ENCODE measurements at regions not wholly inside any gene's neighbourhood (a gene's known extent, or its start where the extent isn't known, plus 50 kb on each side); places are given as distances from the start of the nearest gene placed in this dataset.

DNA sequence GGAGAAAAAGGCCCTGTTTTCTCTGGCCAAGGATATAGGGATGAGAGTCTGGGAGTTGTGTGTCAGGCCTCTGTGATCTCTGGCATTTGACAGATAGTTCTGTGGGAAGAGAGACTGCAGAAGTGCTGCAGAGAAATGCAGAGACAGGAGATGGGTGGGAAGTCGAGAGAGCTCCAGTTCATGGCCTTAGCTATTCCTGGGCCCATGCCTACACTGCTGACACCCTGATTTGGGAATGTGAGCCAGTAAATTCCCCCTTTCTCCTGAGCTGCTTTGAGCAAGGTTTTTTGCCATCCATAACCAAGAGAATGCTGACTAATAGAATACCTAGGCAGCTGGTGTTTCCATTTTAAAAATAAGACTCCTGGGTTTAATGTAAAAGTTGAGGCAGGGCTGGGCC is 59.3 kb downstream of the EBLN2 start:
- TF ChIP-seq SP1 (IDR thresholded peaks at IDR 0.05) (no peak), HNF4G (IDR thresholded peaks at IDR 0.05) (no peak), RAD21 (IDR thresholded peaks at IDR 0.05) (no peak), NR2F2 (IDR thresholded peaks at IDR 0.05) (no peak), GABPA (IDR thresholded peaks at IDR 0.05 in 1 of 2, conservative IDR thresholded peaks at IDR 0.05 in 1 of 2) (no peak), TAF1 (conservative IDR thresholded peaks at IDR 0.05) (no peak), RXRA (IDR thresholded peaks at IDR 0.05) (no peak), CTCF (IDR thresholded peaks at IDR 0.05; ENCODE audit: low read depth, low read length, missing input control) (no peak)
- TF ChIP-seq, protein P1, sequence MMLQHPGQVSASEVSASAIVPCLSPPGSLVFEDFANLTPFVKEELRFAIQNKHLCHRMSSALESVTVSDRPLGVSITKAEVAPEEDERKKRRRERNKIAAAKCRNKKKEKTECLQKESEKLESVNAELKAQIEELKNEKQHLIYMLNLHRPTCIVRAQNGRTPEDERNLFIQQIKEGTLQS (IDR thresholded peaks at IDR 0.05), result no peak
- TF ChIP-seq, protein P2, sequence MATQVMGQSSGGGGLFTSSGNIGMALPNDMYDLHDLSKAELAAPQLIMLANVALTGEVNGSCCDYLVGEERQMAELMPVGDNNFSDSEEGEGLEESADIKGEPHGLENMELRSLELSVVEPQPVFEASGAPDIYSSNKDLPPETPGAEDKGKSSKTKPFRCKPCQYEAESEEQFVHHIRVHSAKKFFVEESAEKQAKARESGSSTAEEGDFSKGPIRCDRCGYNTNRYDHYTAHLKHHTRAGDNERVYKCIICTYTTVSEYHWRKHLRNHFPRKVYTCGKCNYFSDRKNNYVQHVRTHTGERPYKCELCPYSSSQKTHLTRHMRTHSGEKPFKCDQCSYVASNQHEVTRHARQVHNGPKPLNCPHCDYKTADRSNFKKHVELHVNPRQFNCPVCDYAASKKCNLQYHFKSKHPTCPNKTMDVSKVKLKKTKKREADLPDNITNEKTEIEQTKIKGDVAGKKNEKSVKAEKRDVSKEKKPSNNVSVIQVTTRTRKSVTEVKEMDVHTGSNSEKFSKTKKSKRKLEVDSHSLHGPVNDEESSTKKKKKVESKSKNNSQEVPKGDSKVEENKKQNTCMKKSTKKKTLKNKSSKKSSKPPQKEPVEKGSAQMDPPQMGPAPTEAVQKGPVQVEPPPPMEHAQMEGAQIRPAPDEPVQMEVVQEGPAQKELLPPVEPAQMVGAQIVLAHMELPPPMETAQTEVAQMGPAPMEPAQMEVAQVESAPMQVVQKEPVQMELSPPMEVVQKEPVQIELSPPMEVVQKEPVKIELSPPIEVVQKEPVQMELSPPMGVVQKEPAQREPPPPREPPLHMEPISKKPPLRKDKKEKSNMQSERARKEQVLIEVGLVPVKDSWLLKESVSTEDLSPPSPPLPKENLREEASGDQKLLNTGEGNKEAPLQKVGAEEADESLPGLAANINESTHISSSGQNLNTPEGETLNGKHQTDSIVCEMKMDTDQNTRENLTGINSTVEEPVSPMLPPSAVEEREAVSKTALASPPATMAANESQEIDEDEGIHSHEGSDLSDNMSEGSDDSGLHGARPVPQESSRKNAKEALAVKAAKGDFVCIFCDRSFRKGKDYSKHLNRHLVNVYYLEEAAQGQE (IDR thresholded peaks at IDR 0.05), result no peak
- TF ChIP-seq, protein P3, sequence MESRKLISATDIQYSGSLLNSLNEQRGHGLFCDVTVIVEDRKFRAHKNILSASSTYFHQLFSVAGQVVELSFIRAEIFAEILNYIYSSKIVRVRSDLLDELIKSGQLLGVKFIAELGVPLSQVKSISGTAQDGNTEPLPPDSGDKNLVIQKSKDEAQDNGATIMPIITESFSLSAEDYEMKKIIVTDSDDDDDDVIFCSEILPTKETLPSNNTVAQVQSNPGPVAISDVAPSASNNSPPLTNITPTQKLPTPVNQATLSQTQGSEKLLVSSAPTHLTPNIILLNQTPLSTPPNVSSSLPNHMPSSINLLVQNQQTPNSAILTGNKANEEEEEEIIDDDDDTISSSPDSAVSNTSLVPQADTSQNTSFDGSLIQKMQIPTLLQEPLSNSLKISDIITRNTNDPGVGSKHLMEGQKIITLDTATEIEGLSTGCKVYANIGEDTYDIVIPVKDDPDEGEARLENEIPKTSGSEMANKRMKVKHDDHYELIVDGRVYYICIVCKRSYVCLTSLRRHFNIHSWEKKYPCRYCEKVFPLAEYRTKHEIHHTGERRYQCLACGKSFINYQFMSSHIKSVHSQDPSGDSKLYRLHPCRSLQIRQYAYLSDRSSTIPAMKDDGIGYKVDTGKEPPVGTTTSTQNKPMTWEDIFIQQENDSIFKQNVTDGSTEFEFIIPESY (IDR thresholded peaks at IDR 0.05), result no peak
- Histone ChIP-seq H3K4me1 (ENCODE audit: control insufficient read depth in 4 of 4, insufficient read depth in 4 of 4, low read length in 3 of 4) (no peaks in the 10 kb centered on the region), H3K9me3 (ENCODE audit: control insufficient read depth in 4 of 4, low read length in 3 of 4) (no peaks in the 10 kb centered on the region), H3K36me3 (ENCODE audit: control insufficient read depth in 4 of 4, insufficient read depth in 3 of 4, low read depth in 1 of 4, low read length in 3 of 4) (no peaks in the 10 kb centered on the region), H3K27ac (ENCODE audit: low read depth in 1 of 2, low read length in 2 of 2) (no peak overlapping the region), H3K4me3 (ENCODE audit: low read depth in 1 of 3, low read length in 3 of 3) (no peak overlapping the region), H3K9ac (ENCODE audit: low read depth in 1 of 2, low read length in 2 of 2) (no peak overlapping the region), H3K27me3 (ENCODE audit: control insufficient read depth in 4 of 4, insufficient read depth in 4 of 4, low read length in 3 of 4) (no peaks in the 10 kb centered on the region)
- DNase-seq (ENCODE audit: low spot score), result no peak
- 80% methylated on average over 1 of the region's 1 CpG for WGBS

- WGBS, result 86% methylated on average over 2 of the region's 2 CpGs
- no peak overlapping the region for H3K9ac ChIP-seq (ENCODE audit: low read depth in 1 of 2, low read length in 2 of 2)
- H3K27me3 ChIP-seq (ENCODE audit: control insufficient read depth in 4 of 4, insufficient read depth in 4 of 4, low read length in 3 of 4), result no peaks in the 10 kb centered on the region
- DNase-seq (ENCODE audit: low spot score), result no peak
- H3K9me3 ChIP-seq (ENCODE audit: control insufficient read depth in 4 of 4, low read length in 3 of 4), result no peaks in the 10 kb centered on the region
- TF ChIP-seq FOXA2 (IDR thresholded peaks at IDR 0.05), result no peak
- no peak for TF ChIP-seq RAD21 (IDR thresholded peaks at IDR 0.05)
- no peak for TF ChIP-seq HNF4A (conservative IDR thresholded peaks at IDR 0.05)
- TF ChIP-seq CTCF (IDR thresholded peaks at IDR 0.05; ENCODE audit: low read depth, low read length, missing input control), result no peak
- no peak for TF ChIP-seq NR2F2 (IDR thresholded peaks at IDR 0.05)
- TF ChIP-seq RXRA (IDR thresholded peaks at IDR 0.05), result no peak
- TF ChIP-seq SP1 (IDR thresholded peaks at IDR 0.05), result no peak
- TF ChIP-seq, protein P1 (IDR thresholded peaks at IDR 0.05), result no peak
- no peak for TF ChIP-seq YY1 (IDR thresholded peaks at IDR 0.05)
- no peaks in the 10 kb centered on the region for H3K4me1 ChIP-seq (ENCODE audit: control insufficient read depth in 4 of 4, insufficient read depth in 4 of 4, low read length in 3 of 4)
- no peak overlapping the region for H3K4me3 ChIP-seq (ENCODE audit: low read depth in 1 of 3, low read length in 3 of 3)
- H3K27ac ChIP-seq (ENCODE audit: low read depth in 1 of 2, low read length in 2 of 2), result no peak overlapping the region
- no peaks in the 10 kb centered on the region for H3K36me3 ChIP-seq (ENCODE audit: control insufficient read depth in 4 of 4, insufficient read depth in 3 of 4, low read depth in 1 of 4, low read length in 3 of 4)
These were observed 60.3 kb downstream of the EBLN2 start for GRCh38 chr3:73121669-73122331.

All from liver (tissue), 8 donors.